ENCODE measurements at regions not wholly inside any gene's neighbourhood (a gene's known extent, or its start where the extent isn't known, plus 50 kb on each side); places are given as distances from the start of the nearest gene placed in this dataset.

- Histone ChIP-seq H3K9ac (ENCODE audit: extremely low read depth, low read length, poor library complexity, severe bottlenecking) (no peak overlapping the region), H3K4me1 (ENCODE audit: control insufficient read depth, insufficient read depth, low read length) (no peaks in the 10 kb centered on the region), H3K9me3 (ENCODE audit: control insufficient read depth, low read length) (no peaks in the 10 kb centered on the region), H3K36me3 (ENCODE audit: control insufficient read depth, insufficient read depth, low read length) (no peaks in the 10 kb centered on the region), H3K4me3 (ENCODE audit: low read length) (no peak overlapping the region), H3K27ac (ENCODE audit: low read depth, low read length) (no peak overlapping the region), H3K27me3 (ENCODE audit: control insufficient read depth, insufficient read depth, low read length, poor library complexity, severe bottlenecking) (peaks cover 14% of the 10 kb centered on the region)
- Mint-ChIP-seq H3K4me1 (peaks cover 18% of the 10 kb centered on the region), H3K4me3 (peak overlapping the region; percentile 74), H3K27me3 (ENCODE audit: insufficient read depth) (peaks cover 33% of the 10 kb centered on the region), H3K36me3 (ENCODE audit: low read depth) (no peaks in the 10 kb centered on the region), H3K27ac (no peak overlapping the region), H3K9me3 (peaks cover 23% of the 10 kb centered on the region)
- TF ChIP-seq, protein P1, sequence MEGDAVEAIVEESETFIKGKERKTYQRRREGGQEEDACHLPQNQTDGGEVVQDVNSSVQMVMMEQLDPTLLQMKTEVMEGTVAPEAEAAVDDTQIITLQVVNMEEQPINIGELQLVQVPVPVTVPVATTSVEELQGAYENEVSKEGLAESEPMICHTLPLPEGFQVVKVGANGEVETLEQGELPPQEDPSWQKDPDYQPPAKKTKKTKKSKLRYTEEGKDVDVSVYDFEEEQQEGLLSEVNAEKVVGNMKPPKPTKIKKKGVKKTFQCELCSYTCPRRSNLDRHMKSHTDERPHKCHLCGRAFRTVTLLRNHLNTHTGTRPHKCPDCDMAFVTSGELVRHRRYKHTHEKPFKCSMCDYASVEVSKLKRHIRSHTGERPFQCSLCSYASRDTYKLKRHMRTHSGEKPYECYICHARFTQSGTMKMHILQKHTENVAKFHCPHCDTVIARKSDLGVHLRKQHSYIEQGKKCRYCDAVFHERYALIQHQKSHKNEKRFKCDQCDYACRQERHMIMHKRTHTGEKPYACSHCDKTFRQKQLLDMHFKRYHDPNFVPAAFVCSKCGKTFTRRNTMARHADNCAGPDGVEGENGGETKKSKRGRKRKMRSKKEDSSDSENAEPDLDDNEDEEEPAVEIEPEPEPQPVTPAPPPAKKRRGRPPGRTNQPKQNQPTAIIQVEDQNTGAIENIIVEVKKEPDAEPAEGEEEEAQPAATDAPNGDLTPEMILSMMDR (conservative IDR thresholded peaks at IDR 0.05) = no peak
- 96% methylated on average over 2 of the region's 2 CpGs; no CpG with 5 or more reads in 1 of the 2 experiments for WGBS, 2 experiments (ENCODE audit: insufficient coverage in 1 of 2, insufficient read length in 1 of 2)
- DNase-seq = no peak
Measured at GRCh38 chrX:40177489-40177888, 79.7 kb upstream of the BCOR start.

DNA sequence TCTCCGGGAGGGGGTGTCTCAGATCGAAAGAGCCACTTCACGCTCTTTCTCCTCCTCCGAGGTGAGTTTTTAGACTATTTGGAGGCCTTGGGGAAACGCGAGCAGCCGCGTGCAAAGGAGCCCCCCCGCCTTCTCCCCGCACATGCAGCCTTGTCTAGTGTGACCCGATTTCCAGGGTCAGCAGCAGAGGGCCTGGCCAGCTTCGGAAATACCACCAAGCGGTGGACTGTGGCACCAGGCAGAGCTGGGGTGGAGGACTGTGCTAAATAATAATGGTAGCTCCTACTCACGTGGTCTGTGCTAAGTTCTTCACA, 79.3 kb upstream of the BCOR start:
- H3K4me3 Mint-ChIP-seq = peak overlapping the region; percentile 74
- no peaks in the 10 kb centered on the region for H3K9me3 ChIP-seq (ENCODE audit: control insufficient read depth, low read length)
- peak overlapping the region; percentile 11 for H3K27ac Mint-ChIP-seq
- peaks cover 20% of the 10 kb centered on the region for H3K4me1 Mint-ChIP-seq
- 25% methylated on average over 13 of the region's 14 CpGs; no CpG with 5 or more reads in 1 of the 2 experiments for WGBS, 2 experiments (ENCODE audit: insufficient coverage in 1 of 2, insufficient read length in 1 of 2)
- no peak overlapping the region for H3K27ac ChIP-seq (ENCODE audit: low read depth, low read length)
- no peaks in the 10 kb centered on the region for H3K36me3 ChIP-seq (ENCODE audit: control insufficient read depth, insufficient read depth, low read length)
- no peak overlapping the region for H3K9ac ChIP-seq (ENCODE audit: extremely low read depth, low read length, poor library complexity, severe bottlenecking)
- H3K27me3 ChIP-seq (ENCODE audit: control insufficient read depth, insufficient read depth, low read length, poor library complexity, severe bottlenecking) = peaks cover 14% of the 10 kb centered on the region
- H3K9me3 Mint-ChIP-seq = peaks cover 23% of the 10 kb centered on the region
- H3K4me1 ChIP-seq (ENCODE audit: control insufficient read depth, insufficient read depth, low read length) = no peaks in the 10 kb centered on the region
- peak; percentile 75 for DNase-seq
- H3K27me3 Mint-ChIP-seq (ENCODE audit: insufficient read depth) = peaks cover 33% of the 10 kb centered on the region
- no peak overlapping the region for H3K4me3 ChIP-seq (ENCODE audit: low read length)
- TF ChIP-seq, protein P1 (conservative IDR thresholded peaks at IDR 0.05) = peak; percentile 46
- H3K36me3 Mint-ChIP-seq (ENCODE audit: low read depth) = no peaks in the 10 kb centered on the region

DNA sequence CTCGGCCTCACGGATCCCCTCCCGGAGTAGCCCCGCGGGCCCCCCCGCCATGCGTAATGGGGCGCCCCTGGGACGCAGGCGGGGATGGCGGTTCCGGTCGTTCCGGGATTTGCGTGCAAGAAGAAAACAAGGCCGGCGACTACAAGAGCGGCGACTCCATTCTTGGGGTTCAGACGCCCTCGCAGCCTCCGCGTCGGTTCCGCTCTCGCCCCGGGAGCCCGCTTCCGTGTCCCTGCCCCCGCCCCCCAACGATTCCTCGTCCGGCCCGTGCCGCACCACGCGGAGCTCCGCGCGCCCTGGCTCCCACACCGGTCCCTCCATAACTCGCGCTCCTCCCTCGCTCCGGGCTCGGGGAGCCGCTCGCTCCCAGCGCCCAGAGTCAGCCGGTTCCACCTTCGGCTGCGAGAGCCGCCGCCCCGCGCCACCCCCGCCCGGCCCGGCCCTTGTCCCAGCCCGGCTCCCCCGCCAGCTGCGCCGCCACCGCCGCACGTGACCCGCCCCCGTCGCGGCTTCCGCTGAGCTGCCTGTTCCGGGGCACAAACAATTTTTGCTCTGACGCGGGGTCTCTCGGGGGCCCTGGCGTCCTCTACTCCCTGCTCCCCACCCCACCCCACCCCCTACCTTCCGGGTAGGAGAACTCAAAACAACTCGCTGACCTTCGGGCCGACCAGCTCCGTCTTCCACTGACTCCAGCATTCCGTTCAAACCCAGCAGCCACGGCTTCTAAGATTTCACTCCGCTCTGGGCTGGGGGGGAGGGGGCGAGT, 78.8 kb upstream of the BCOR start:
- WGBS, 2 experiments (ENCODE audit: insufficient coverage in 1 of 2, insufficient read length in 1 of 2) = 0% methylated on average over 2 to 83 of the region's 85 CpGs
- Mint-ChIP-seq H3K27me3 (ENCODE audit: insufficient read depth) (peaks cover 33% of the 10 kb centered on the region), H3K27ac (peak overlapping the region; percentile 11), H3K36me3 (ENCODE audit: low read depth) (no peaks in the 10 kb centered on the region), H3K4me1 (peaks cover 20% of the 10 kb centered on the region), H3K4me3 (peak overlapping the region; percentile 74), H3K9me3 (peaks cover 23% of the 10 kb centered on the region)
- Histone ChIP-seq H3K4me3 (ENCODE audit: low read length) (peak overlapping the region; percentile 75), H3K4me1 (ENCODE audit: control insufficient read depth, insufficient read depth, low read length) (no peaks in the 10 kb centered on the region), H3K9ac (ENCODE audit: extremely low read depth, low read length, poor library complexity, severe bottlenecking) (no peak overlapping the region), H3K36me3 (ENCODE audit: control insufficient read depth, insufficient read depth, low read length) (no peaks in the 10 kb centered on the region), H3K9me3 (ENCODE audit: control insufficient read depth, low read length) (no peaks in the 10 kb centered on the region), H3K27me3 (ENCODE audit: control insufficient read depth, insufficient read depth, low read length, poor library complexity, severe bottlenecking) (peaks cover 14% of the 10 kb centered on the region), H3K27ac (ENCODE audit: low read depth, low read length) (no peak overlapping the region)
- DNase-seq = peak; percentile 84
- TF ChIP-seq, protein P1 (conservative IDR thresholded peaks at IDR 0.05) = no peak

All from endodermal cell (in vitro differentiated cells).